ENCODE measurements at regions not wholly inside any gene's neighbourhood (a gene's known extent, or its start where the extent isn't known, plus 50 kb on each side); places are given as distances from the start of the nearest gene placed in this dataset.
"Not testable (repeated sequence)": the region's sequence is repeated elsewhere in the genome, so short reads cannot be mapped to it uniquely, and the experiment has no call there.

GRCh38 chr20:24836661-24837299 lies 112.3 kb upstream of the CST7 start:
- DNase-seq: no peak

GRCh38 chr20:24837781-24838450 lies 111.2 kb upstream of the CST7 start:
- DNase-seq: no peak

GRCh38 chr20:24838546-24839535 lies 110.2 kb upstream of the CST7 start:
- no peak for DNase-seq

GRCh38 chr20:24840121-24840713 lies 108.9 kb upstream of the CST7 start:
- DNase-seq: no peak

- no peak for DNase-seq
Observed at GRCh38 chr20:24842274-24842917, 106.7 kb upstream of the CST7 start.

GRCh38 chr20:24842918-24843715 lies 106.0 kb upstream of the CST7 start:
- no peak for DNase-seq

GRCh38 chr20:24850176-24850575 lies 98.9 kb upstream of the CST7 start:
- DNase-seq: no peak

- no peak for DNase-seq
Observed at GRCh38 chr20:24851346-24852019, 97.6 kb upstream of the CST7 start.

- no peak for DNase-seq
Observed at GRCh38 chr20:24853916-24854315, 95.2 kb upstream of the CST7 start.

- DNase-seq: no peak
Observed at GRCh38 chr20:24855848-24856247, 93.2 kb upstream of the CST7 start.

GRCh38 chr20:24858500-24858899 lies 90.6 kb upstream of the CST7 start:
- DNase-seq: not testable (repeated sequence)

GRCh38 chr20:24859539-24859938 lies 89.5 kb upstream of the CST7 start:
- DNase-seq: no peak

- no peak for DNase-seq
Observed at GRCh38 chr20:24862186-24862585, 86.9 kb upstream of the CST7 start.

- no peak for DNase-seq
Observed at GRCh38 chr20:24862606-24863005, 86.5 kb upstream of the CST7 start.

- DNase-seq: no peak
Observed at GRCh38 chr20:24863356-24863755, 85.7 kb upstream of the CST7 start.

GRCh38 chr20:24866008-24866407 lies 83.1 kb upstream of the CST7 start:
- DNase-seq: no peak

- DNase-seq: no peak
Observed at GRCh38 chr20:24866742-24867141, 82.3 kb upstream of the CST7 start.

- no peak for DNase-seq
Observed at GRCh38 chr20:24867556-24867955, 81.5 kb upstream of the CST7 start.

- DNase-seq: no peak
Observed at GRCh38 chr20:24868396-24868927, 80.6 kb upstream of the CST7 start.

- DNase-seq: no peak
Observed at GRCh38 chr20:24868959-24869358, 80.1 kb upstream of the CST7 start.

Measured in muscle of arm (tissue), 1 donor.